Lower lobe of right lung (tissue), 2 donors: ENCODE measurements at regions not wholly inside any gene's neighbourhood (a gene's known extent, or its start where the extent isn't known, plus 50 kb on each side); places are given as distances from the start of the nearest gene placed in this dataset.
A peak's percentile ranks its signal among the peaks of the same experiment; 100 is the strongest.

ENCODE experiments used
- ATAC-seq, 2 donors: fragments of 200-7000 bp; cut with Tn5 transposase; one replicate each; pipeline ENCODE4 v1.9.1; 2020 to 2022; ENCODE audit warnings: mild to moderate bottlenecking in 2 of 2, moderate library complexity in 2 of 2
- DNase-seq: peaks from one replicate; pipeline ENCODE4 v3.0.0-alpha.2; 2020
- H3K27ac ChIP-seq: fragments of 200-600 bp; one replicate; pipeline ENCODE4 v1.8.0; 2022
- H3K27me3 ChIP-seq: fragments of 200-600 bp; one replicate; pipeline ENCODE4 v1.8.0; 2022; ENCODE audit warnings: low read depth
- H3K36me3 ChIP-seq: fragments of 200-600 bp; one replicate; pipeline ENCODE4 v1.8.0; 2022; ENCODE audit warnings: mild to moderate bottlenecking
- H3K4me1 ChIP-seq: fragments of 200-600 bp; one replicate; pipeline ENCODE4 v1.8.0; 2022
- H3K4me3 ChIP-seq: fragments of 200-600 bp; one replicate; pipeline ENCODE4 v1.8.0; 2022; ENCODE audit warnings: mild to moderate bottlenecking
- H3K9me3 ChIP-seq: fragments of 200-600 bp; one replicate; pipeline ENCODE4 v1.8.0; 2022
- intact Hi-C: fragments of 100-400 bp; cut with DNase I; formaldehyde crosslinking; loops from one replicate; pipeline ENCODE4 v1.11.0; 2022
- TF ChIP-seq, protein P1 (sequence below): fragments of 200-600 bp; IDR thresholded peaks from one replicate; pipeline ENCODE4 v1.8.0; 2022; ENCODE audit warnings: antibody characterized with exemption, mild to moderate bottlenecking
- donor health status: DM: no; HTN: yes; CAD: no; lungs with severe emphysema.

DNA sequence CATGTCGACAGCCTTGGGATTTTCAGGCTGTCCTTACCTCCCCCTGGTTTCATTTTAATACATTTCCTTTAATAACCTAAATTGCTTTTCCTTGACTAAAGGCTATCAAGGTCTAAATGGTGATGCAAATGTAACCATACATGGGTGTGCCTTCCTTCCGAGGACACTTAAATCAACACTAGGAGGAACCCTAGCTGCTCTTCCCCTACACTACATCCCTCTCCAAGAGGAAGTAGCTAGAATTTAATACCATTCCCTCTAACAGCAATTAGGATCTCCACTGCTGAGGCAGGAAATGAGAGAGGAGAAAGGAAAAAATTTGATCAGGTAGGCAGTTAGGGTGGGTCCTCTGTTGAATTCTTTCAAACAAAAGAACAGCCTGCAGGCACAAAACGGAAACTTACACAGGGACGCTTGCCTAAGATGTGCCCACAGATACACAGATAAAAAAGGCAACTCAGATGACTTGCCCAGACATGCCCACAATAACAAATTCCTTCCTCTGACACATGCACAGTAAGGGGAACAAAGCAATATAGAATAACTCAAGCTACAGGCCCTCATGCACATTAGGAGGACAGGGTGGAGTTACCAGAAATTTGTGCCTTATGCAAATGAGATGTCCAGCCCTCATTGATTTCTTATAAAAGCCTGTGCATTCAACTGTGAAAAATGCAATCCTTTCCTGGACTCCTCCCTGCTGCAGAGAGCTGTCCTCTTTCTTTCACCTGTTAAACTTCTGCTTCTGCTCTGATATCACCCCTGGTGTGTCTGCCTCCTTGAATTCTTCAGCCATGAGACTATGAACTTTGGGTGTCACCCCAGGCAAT is 1024.4 kb upstream of the CADM2 start:
- no peaks in the 10 kb centered on the region for H3K36me3 ChIP-seq
- no peak overlapping the region for H3K27ac ChIP-seq
- peak in 1 of 2 donors; percentile 27 for ATAC-seq
- H3K4me3 ChIP-seq, result no peak overlapping the region
- TF ChIP-seq, protein P1, sequence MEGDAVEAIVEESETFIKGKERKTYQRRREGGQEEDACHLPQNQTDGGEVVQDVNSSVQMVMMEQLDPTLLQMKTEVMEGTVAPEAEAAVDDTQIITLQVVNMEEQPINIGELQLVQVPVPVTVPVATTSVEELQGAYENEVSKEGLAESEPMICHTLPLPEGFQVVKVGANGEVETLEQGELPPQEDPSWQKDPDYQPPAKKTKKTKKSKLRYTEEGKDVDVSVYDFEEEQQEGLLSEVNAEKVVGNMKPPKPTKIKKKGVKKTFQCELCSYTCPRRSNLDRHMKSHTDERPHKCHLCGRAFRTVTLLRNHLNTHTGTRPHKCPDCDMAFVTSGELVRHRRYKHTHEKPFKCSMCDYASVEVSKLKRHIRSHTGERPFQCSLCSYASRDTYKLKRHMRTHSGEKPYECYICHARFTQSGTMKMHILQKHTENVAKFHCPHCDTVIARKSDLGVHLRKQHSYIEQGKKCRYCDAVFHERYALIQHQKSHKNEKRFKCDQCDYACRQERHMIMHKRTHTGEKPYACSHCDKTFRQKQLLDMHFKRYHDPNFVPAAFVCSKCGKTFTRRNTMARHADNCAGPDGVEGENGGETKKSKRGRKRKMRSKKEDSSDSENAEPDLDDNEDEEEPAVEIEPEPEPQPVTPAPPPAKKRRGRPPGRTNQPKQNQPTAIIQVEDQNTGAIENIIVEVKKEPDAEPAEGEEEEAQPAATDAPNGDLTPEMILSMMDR, result no peak
- DNase-seq, result no peak
- no peaks in the 10 kb centered on the region for H3K4me1 ChIP-seq
- no peaks in the 10 kb centered on the region for H3K27me3 ChIP-seq
- H3K9me3 ChIP-seq, result peaks cover 16% of the 10 kb centered on the region
- intact Hi-C loops, result no loop called here

DNA sequence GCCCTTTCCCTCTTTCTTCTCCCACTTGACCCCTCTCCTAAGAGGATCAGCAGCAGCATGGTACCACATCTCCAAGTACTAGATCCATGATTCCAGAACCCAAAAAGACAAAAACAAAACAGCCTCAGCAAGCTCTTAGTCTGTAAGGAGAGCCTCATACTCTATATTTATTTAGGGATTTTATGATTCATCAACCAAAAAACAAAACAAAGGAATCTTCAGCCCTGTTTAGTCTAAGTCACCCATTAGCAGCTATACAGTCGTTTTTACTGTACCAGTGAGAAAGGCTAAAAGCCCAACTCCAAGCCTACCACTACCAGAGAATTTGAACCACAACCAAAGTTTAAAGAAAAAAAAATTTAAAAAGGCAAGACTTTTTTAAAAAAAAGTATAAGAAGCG is 1020.3 kb upstream of the CADM2 start:
- Histone ChIP-seq H3K27ac (no peak overlapping the region), H3K9me3 (no peaks in the 10 kb centered on the region), H3K4me3 (no peak overlapping the region), H3K27me3 (no peaks in the 10 kb centered on the region), H3K36me3 (no peaks in the 10 kb centered on the region), H3K4me1 (no peaks in the 10 kb centered on the region)
- no peak for DNase-seq
- TF ChIP-seq, protein P1, result no peak
- intact Hi-C loops, result no loop called here
- ATAC-seq, result no peak

DNA sequence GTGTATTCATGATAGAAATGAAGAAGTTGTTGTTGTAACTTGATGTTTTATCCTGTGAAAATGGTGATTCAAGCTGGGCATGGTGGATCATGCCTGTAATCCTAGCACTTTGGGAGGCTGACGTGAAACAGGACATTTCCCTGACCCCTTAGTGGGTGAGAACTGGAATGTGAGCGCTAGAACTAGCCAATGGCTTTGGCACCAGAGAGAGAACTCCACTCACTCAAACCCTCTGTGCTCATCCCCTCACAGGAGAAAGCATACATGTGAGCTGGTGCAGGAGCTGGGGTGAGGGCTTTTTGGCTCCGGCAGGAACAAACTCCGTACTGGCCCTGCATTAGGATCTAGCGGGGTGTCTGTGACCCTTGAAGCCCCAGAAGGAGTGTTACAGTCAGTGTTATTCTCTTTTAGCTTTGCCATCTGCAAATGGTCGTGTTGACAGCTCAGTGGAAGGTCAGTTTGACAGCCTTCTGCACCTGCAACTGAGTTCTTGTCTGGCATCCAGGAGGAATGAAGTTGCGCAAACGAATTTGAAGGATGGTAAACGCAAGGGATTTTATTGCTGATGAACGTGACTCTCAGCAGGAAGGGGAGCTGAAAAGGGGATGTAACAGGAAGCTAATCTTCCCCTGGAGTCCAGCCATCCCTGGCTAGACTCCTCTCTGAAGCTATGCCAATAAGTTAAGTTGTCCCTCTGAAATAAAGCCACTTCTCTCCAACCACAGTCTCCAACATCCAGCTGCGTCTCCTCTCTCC is 1016.6 kb upstream of the CADM2 start:
- DNase-seq (no peak), ATAC-seq (no peak)
- H3K27ac ChIP-seq, result no peak overlapping the region
- no peaks in the 10 kb centered on the region for H3K9me3 ChIP-seq
- no peak overlapping the region for H3K4me3 ChIP-seq
- intact Hi-C loops, result no loop called here
- TF ChIP-seq, protein P1, result no peak
- no peaks in the 10 kb centered on the region for H3K36me3 ChIP-seq
- no peaks in the 10 kb centered on the region for H3K27me3 ChIP-seq
- H3K4me1 ChIP-seq, result no peaks in the 10 kb centered on the region

DNA sequence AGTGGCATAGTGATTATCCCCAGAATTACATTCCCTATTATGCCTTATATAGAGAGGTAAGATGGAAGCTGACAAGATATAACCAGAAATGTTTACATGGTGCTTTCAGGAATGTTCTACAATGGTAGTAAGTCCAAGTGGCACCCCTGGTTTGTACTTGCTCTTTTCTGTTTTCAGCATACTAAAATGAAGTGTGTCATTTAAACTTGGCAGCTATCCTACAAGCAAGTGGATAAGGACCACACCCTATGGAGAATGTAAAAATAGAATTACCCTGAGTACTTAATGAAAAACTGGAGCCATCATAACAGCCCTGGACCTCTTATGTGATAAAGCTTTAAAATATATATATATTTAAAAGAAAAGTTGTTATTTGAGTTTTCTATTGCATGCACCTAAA is 1012.7 kb upstream of the CADM2 start:
- intact Hi-C loops, result no loop called here
- TF ChIP-seq, protein P1, result no peak
- Histone ChIP-seq H3K9me3 (no peaks in the 10 kb centered on the region), H3K36me3 (no peaks in the 10 kb centered on the region), H3K27ac (no peak overlapping the region), H3K4me3 (no peak overlapping the region), H3K27me3 (no peaks in the 10 kb centered on the region), H3K4me1 (no peaks in the 10 kb centered on the region)
- ATAC-seq (no peak), DNase-seq (no peak)

DNA sequence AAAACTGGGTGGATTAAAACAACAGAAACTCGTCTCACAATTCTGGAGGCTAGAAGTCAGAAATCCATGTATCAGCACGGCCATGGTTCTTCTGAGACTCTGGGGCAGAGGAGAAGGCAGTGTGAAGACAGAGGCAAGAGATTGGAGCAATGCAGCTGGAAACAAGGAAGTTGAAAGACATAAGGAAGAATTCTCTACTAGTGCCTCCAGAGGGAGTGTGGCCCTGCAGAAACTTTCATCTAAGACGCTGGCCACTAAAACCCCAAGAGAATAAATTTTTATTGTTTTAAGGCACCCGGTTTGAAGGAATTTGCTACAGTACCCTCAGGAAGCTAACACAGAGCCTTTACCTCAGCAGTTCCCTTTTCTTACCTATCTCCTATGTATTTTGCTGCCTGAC is 1012.2 kb upstream of the CADM2 start:
- no peak for ATAC-seq

More for the DNA sequence above, 1012.2 kb upstream of the CADM2 start:
- TF ChIP-seq, protein P1, result no peak
- Histone ChIP-seq H3K4me1 (no peaks in the 10 kb centered on the region), H3K9me3 (no peaks in the 10 kb centered on the region), H3K27me3 (no peaks in the 10 kb centered on the region), H3K36me3 (no peaks in the 10 kb centered on the region), H3K4me3 (no peak overlapping the region), H3K27ac (no peak overlapping the region)
- intact Hi-C loops, result no loop called here
- DNase-seq, result no peak
